Fibroblast of peridontal ligament (primary cell): ENCODE measurements at regions not wholly inside any gene's neighbourhood (a gene's known extent, or its start where the extent isn't known, plus 50 kb on each side); places are given as distances from the start of the nearest gene placed in this dataset.
"Not testable (repeated sequence)": the region's sequence is repeated elsewhere in the genome, so short reads cannot be mapped to it uniquely, and the experiment has no call there.

Experiments used
- DNase-seq: peaks from one replicate; pipeline ENCODE4 v3.0.0-alpha.2; 2010; ENCODE audit errors: extremely low read depth

DNA sequence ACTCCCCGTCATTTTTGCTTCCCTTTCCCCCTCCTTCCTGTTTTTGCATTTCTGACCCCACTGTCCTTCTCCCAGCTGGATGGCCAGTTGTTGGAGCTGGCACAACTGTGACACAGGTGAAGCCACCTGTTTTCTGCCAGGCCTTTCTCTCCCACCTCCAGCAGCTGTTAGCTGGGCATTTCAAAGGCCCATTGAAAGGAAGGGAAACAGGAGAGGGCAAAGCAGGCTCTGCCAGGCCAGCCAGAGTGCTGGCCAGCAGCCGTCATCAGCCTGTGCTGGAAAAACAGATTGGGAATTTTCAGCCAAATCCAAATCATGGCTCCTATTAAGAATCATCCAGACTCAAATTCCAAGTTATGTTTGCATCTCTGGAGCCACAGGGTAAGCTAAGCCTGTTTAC lies 155.2 kb upstream of the C2CD4B start:
- no peak for DNase-seq

DNA sequence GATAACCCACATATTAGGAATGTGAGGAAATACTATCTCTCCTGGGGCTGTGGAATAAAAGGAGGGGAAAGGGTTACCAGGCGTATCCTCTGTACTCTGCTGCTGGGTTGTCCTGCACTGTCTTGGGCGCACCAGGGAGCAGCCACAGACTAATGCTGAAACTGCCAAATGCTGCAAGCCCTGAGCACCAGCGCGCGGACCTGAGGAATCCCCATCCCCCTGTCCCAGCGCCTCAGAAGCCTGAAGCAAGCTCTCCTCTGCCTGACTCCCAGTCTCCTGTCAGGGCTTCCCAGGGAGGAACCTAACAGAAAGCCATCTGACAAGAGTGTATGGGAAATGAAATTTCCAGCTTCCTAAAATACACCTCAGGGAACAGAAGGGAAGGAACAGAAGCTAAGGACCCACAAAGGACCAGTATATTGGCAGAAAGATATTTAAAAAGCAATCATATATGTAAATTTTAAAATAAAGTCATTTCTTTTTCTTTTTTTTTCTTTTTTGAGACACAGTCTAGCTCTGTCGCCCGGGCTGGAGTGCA lies 158.3 kb upstream of the C2CD4B start:
- DNase-seq, result no peak

DNA sequence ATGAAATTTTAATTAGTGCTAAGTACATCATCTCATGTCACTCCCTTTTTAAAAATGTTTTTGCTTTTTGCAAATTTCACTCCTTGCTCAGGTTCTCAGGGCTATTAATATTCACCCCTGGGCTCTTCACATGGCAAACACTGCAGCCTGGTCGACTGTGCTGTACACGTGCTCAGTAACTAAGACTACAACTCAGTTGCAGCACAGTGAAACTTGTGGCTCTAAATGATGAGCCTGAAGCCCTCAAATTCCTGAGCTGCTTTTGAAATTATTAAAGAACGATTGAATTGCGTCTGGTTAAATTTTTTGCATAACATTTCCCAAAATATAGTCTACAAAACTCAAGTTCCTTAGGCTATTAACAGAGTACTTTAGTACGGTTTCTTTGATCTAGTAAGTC lies 159.3 kb upstream of the C2CD4B start:
- peak; percentile 12 for DNase-seq

DNA sequence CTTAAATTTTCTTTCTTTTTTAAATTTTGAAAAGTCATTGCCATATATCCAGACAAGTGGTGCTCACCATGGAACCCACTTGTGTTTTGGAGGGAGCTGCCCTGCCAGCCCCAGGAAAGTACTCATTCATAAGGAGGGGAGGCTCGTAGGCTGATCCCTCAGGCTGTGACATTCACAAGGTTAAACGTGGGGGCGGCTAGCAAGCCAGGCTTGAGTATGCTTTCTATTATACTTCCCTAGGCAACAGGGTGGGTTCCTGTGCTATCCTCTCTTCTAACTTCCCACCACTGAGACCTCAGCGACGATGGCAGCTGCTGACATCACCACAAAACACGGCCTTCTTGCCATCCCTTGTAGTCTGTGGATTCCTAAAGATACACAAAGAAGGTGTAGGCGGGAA lies 160.5 kb upstream of the C2CD4B start:
- DNase-seq, result no peak

DNA sequence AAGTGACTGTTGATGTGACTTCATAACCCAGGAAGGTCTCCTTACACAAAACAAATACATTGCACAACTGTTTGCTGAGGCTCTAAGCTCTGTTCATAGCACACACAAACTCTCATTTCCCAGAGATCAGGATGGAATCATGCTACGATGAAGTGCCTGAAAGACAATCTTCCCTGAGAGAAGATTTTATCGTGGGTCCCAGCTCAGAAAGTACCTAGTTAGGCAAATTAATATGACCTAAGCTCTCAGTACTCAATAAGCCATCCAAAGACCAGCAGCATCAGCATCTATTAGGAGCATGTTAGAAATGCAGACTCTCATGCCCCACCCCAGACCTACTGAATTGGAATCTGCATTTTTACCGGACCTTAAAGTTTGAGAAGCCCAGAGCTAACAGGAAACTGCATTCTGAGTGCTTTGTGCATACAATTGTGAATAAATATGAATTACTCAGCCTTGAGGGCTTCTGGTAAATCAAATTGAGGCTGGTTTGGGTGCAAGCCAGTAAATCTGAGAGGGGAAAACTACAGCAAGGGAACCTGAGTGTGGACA lies 161.5 kb upstream of the C2CD4B start:
- no peak for DNase-seq

DNA sequence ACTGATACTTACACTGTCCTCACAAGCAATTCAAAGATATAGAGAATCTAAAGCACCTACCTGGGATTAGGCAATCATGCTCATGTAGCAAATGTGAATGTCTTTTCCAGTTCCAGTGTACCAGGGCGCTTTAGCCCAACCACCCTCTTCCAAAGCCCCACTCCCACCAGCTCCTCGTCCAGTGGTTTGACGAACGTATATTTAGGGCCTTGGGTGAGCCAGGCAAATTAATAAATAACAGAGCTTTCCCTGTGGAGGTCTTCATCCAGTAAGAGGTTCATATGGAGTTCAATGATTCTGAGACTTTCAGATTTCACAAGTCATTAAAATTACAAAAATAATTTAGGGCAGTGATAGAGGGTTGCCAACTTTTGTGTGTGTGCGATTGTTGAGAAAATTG lies 162.3 kb upstream of the C2CD4B start:
- no peak for DNase-seq

DNA sequence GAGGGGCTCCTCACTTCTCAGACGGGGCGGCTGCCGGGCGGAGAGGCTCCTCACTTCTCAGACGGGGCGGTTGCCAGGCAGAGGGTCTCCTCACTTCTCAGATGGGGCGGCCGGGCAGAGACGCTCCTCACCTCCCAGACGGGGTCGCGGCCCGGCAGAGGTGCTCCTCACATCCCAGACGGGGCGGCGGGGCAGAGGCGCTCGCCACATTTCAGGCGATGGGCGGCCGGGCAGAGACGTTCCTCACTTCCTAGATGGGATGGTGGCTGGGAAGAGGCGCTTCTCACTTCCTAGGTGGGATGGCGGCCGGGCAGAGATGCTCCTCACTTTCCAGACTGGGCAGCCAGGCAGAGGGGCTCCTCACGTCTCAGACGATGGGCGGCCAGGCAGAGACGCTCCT lies 167.4 kb upstream of the C2CD4B start:
- DNase-seq, result not testable (repeated sequence)

DNA sequence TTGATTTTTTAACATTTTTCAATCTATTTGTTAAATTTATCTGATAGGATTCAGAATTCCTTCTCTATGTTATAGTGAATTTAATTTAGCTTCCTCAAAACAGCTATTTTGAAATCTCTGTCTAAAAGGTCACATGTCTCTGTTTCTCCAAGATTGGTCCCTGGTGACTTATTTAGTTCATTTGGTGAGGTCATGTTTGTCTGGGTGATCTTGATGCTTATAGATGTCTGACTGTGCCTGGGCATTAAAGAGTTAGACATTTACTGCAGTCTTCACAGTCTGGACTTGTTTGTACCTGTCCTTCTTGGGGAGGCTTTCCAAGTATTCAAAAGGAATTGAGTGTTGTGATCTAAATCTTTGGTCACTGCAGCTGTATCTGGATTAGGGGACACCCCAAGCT lies 169.5 kb upstream of the C2CD4B start:
- DNase-seq, result no peak

DNA sequence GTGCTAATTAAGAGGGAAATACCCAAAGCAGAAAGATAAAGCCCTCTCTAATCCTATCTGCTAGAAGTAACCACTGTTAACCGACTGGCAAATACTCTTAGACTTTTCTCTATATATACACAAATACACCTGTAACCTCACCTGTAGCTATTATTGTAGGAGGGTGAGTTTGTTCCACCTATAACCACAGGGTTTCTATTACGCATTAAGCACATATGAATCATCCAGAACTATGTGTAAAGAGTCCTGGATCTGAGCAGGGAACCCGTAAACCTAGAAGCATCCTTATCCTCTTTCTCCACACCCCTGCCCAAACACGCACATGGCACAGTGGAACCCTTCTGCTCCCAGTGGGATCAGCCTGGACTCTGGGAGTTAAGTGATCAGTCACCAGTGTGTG lies 172.8 kb upstream of the C2CD4B start:
- DNase-seq, result no peak

DNA sequence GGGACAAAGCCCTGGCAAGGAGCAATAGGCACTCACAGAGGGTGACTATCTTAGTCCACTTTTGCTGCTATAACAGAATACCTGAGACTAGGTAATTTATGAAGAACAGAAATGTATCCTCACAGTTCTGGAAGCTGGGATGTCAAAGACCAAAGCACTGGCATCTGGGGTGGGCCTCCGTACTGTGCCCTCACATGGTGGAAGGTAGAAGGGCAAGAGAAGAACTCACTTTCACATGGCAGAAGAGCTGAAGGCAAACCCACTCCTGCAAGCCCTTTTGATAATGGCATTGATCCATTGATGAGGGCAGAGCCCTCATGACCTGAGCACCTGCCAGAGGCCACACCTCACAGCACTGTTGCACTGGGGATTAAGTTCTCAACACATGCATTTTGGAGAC lies 173.4 kb upstream of the C2CD4B start:
- no peak for DNase-seq

DNA sequence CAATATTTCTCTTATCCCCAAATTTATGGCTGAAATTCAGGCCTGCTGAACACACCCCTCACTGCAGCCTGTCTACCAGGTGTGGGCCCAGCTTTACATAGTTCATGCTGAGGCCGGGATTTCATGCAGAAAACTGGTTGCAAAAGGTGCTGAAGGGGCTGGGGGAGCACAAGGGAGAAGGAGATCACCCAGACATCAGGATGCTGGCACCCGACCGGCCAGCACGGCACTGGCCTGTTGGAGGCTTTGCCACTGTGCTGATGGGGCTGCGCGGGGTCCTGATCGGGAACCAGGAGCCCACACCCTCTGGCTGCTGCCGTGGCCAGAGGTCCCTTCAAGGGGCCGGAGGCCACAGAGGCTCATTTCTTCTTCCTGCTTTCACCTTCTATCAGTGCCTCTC lies 177.9 kb upstream of the C2CD4B start:
- DNase-seq, result no peak

DNA sequence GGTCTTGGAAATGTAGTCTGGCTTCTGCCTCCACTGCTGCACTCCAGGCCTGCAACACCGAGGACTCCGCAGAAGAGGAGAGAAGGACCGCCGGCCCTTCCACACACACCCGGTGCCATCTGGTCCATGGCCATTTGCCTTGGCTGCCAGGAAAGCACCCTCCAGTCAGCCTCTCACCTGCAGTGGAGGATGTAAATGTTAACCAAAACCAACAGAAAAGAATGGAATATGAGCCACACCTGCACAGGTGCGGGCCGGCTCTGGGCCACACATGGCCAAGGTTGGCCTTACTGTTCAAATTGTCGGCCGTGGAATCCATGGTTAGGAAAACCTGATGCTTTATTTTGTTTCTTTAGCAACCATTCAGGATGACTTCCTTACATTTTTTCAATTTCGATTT lies 178.3 kb upstream of the C2CD4B start:
- no peak for DNase-seq

DNA sequence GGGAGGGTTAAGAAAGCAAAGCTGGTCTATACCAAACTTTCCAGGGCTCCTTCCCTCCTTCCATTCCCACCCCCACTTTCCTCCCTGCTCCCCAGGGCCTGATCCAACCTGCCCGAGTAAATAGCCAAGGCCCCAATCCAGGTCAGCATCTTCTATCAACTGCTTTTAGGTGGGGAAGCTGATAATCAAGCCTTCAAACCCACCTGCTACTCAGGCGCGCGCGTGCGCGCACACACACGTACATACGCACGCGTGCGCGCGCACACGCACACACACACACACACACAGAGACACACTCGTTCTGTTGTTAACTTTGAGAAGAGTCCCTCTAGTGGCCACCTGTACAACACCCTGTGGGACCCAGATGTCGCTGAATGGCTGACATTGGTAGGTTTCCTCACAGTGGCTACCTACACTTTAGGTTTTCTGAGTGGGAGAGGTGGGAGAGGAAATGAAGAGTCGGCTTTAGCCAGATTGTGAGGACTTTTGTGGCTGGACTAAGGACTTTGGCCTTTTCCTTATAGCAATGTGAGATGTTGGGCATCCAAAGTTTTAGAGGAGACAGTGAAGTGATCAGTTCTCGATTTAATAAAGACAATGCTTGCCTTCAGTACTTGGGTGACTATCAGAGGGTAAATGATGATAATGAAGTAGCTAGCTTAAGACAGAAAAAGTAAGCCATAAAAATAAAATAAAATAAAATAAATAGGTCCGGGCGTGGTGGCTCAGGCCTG lies 179.9 kb upstream of the C2CD4B start:
- peak; percentile 11 for DNase-seq

DNA sequence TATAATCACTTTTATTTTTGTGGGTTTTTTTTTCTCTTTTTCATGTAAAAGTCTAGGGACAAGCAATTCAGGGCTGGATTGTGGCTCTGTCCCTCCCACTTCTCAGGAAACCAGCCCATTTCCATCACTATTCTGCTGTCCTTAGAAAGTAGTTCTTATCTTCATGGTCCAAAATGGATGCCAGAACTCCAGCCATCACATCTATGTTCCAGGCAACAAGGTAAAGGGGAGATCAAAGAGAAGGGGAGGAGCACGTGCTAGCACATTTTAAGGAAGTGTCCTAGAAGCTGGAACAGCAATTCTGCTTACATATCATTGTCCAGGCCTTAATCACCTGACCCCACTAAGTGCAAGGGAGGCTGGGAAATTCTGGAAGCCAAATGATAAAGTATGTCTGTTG lies 181.1 kb upstream of the C2CD4B start:
- DNase-seq, result no peak

DNA sequence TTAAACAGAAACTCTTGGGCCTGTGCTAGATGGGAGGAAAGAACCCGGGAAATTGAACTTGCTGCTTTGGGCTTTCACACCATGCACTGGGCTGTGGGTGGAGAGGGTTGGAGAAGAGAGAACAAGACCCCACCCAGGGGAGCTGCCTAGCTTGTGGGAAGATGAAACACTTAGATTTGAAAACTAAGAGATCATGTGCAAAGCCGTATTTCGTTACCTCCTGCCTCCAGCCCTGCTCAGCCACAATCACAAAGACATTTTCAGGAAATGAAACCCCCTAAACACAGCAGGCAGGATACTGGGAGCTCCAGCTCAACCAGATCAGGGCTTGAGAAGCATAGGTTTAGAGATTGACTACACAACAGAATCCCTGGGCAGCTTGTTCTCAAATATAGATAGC lies 183.0 kb upstream of the C2CD4B start:
- no peak for DNase-seq

DNA sequence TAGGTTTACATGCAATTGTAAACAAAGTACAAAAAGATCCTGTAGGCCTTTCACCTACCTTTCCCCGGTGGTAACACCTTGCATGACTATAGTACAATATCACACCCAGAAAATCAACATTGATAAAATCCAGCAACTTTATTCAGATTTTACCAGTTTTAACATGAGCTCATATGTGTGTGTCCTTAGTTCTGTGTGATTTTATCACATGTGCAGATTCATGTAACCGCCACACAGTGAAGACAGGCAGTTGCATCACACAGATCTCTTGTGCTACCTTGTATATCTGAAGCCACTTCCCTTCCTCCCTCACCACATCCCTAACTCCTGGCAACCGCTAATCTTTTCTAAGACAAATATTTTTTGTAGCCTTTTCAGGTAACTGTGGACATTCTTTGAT lies 183.5 kb upstream of the C2CD4B start:
- DNase-seq, result no peak

DNA sequence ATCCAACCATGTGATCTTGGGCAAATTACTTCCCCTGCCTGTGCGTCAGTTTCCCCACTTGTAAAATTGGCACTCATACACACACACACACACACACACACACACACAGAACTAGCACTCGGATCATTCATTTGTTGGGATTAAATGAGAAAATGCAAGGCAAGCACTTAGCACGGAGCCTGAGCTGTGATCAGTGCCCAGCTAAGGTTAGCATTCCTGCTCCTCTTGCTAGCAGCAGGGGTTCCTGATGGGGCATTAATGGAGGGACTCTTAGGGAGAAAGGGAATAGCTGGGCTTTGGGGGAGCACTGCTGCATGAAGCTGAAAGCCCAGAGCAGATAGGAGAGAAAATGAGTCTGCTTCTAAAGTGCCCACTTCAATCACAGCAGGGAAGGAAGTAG lies 187.7 kb upstream of the C2CD4B start:
- no peak for DNase-seq

DNA sequence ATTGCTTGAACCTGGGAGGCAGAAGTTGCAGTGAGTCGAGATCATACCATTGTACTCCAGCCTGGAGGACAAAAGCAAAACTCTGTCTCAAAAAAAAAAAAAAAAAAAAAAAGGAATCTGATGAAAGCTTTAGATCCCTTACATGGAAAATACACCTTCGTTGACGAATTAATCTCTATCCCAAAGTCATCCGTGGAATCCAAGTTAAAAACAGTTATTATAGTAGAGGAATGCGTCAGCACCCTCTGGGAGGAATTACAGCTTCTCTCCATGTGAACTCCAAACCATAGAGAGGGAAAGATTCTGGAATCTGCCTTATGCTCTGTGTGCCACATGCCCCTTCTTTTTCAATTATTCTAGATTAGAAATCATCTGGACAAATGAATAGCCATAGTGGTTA lies 192.3 kb upstream of the C2CD4B start:
- DNase-seq, result no peak

DNA sequence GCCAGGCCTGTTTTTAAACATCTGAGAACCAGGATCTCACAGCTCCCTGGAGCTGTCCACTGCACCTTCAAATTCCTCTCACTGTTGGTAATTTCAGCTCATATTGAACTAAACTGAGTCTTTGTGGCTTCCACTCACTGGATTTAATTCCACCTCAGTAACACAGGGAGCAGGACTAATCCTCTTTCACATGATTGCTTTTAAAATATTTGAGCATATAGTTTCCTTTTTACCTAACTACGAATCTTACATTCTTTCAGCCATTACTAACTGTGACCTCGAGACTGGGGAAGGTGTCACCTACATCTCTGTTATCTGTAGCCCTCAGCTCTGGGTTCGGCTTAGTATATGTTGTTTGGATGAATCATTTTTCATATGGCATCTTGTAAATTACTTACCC lies 194.3 kb upstream of the C2CD4B start:
- no peak for DNase-seq

DNA sequence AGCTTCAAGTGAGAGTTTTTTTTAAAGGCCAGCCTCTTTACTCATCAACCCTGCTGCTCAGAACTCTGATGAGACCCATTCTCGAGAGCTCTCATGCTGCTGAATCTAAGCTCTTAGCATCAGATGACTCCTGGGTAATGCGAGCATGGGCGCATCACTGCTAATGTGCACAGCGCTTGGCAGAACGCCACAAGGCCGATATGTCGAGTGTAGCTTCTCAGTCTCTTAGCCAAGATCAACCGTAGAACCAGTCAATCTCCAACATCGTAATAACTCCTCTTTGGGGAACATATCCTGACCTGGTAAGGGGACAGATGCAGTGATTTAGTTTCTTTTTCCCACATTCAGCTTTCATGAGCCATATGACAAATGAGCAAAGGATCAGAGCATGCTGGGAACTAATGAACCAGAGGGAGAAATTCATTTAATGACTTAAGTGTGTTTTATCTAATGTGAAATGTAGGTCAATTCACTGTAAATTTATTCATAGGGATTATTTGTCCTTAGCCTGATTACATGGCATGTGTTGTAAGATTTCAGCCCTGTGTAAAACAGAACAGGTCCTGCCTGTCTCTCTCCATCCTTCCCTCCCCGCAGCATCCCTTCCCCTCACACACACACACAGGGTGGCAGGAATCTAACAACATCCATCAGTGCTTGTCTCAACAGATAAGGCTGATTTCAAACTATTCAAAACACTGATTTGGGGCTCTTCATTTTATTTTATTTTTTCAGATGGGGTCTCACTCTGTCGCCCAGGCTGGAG lies 195.4 kb upstream of the C2CD4B start:
- DNase-seq, result no peak

DNA sequence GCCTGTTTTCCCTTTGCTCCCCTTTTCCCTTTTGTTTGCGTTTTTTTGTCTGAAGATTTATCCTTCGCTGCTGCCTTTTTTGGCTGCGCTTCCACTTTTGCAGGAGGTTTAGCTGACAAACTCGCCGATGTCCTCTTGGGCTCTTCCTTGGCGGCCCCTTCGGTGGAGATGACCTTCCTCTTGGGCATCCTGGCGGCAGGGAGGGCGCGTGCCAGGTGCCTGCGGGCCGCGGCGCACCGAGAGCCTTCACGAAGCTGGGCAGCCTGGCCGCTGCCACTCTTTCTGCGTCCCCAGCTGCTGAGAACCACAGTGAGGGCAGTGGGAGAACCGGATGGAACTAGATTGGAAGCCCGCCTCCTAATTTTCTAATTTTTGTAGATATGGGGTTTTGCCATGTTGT lies 197.1 kb upstream of the C2CD4B start:
- DNase-seq, result no peak

DNA sequence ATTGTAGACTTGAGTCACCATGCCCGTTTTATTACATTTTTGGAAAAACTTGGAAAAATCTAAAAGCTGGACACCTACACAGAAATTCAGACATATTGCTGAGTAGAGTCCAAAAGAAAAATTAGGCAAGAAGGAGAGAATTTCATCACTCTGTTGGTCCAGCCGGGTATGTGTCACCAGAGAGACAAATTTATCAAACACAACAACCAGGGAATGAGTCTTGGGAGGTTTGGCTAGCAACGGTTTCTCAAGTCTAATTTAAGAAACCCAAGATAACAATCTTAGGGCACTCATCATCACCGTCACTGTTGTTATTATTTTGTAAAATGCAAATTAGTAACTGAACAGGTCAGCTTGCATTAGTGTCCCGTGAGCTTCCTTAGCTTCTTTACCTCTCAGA lies 197.5 kb upstream of the C2CD4B start:
- peak; percentile 58 for DNase-seq

DNA sequence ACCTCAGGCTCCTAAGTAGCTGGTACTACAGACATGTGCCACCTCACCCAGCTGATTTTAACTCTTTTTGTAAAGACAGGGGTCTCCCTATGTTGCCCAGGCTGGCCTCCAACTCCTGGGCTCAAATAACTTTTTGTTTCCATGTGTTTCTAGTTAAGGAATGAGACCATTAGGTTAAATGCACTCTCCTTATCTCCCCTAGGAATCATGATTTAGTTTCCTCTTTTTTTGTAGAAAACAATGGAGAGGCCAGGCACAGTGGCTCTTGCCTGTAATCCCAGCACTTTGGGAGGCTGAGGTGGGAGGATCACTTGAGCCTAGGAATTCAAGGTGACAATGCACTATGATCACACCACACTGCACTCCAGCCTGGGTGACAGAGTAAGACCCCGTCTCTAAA lies 198.8 kb upstream of the C2CD4B start:
- no peak for DNase-seq
